Neural progenitor cell (in vitro differentiated cells): ENCODE measurements at regions not wholly inside any gene's neighbourhood (a gene's known extent, or its start where the extent isn't known, plus 50 kb on each side); places are given as distances from the start of the nearest gene placed in this dataset.
A peak's percentile ranks its signal among the peaks of the same experiment; 100 is the strongest.

Source experiments
- DNase-seq: peaks from one replicate; pipeline ENCODE4 v3.0.0-alpha.2; 2016; ENCODE audit warnings: low spot score
- H2AFZ ChIP-seq: fragments of 200-600 bp; sonication (generic); replicated peaks from 2 replicates; pipeline ENCODE4 v1.6.1; 2016; ENCODE audit warnings: antibody characterized with exemption
- H3F3A ChIP-seq: fragments of 200-600 bp; sonication (generic); 2 replicates; pipeline ENCODE4 v1.6.1; 2016; ENCODE audit warnings: antibody characterized with exemption, low read depth
- H3K27ac ChIP-seq: fragments of 200-600 bp; sonication (generic); 2 replicates; pipeline ENCODE4 v1.5.1; 2016; ENCODE audit warnings: mild to moderate bottlenecking
- H3K27me3 ChIP-seq: fragments of 200-600 bp; sonication (generic); 2 replicates; pipeline ENCODE4 v1.6.1; 2016; ENCODE audit warnings: mild to moderate bottlenecking, moderate library complexity
- H3K36me3 ChIP-seq: fragments of 200-600 bp; sonication (generic); 2 replicates; pipeline ENCODE4 v1.5.1; 2016
- H3K4me1 ChIP-seq: fragments of 200-600 bp; sonication (generic); 2 replicates; pipeline ENCODE4 v1.6.1; 2016; ENCODE audit warnings: mixed run types
- H3K4me2 ChIP-seq: fragments of 200-600 bp; sonication (generic); 2 replicates; pipeline ENCODE4 v1.6.1; 2016
- H3K4me3 ChIP-seq: fragments of 200-600 bp; sonication (generic); 2 replicates; pipeline ENCODE4 v1.5.1; 2016
- H3K79me2 ChIP-seq: fragments of 200-600 bp; sonication (generic); 2 replicates; pipeline ENCODE4 v1.6.1; 2016; ENCODE audit warnings: low read depth
- H3K9ac ChIP-seq: fragments of 200-600 bp; sonication (generic); 2 replicates; pipeline ENCODE4 v1.6.1; 2016
- H3K9me3 ChIP-seq: fragments of 200-600 bp; sonication (generic); 2 replicates; pipeline ENCODE4 v1.5.1; 2016; ENCODE audit warnings: low read depth
- H4K20me1 ChIP-seq: fragments of 200-600 bp; sonication (generic); 2 replicates; pipeline ENCODE4 v1.6.1; 2016; ENCODE audit warnings: low read depth
- H3K27ac Mint-ChIP-seq: 3 replicates; pipeline ENCODE4 v1.8.0; 2021; ENCODE audit warnings: mixed read lengths
- H3K27me3 Mint-ChIP-seq: 2 replicates; pipeline ENCODE4 v1.8.0; 2022; ENCODE audit warnings: low read depth, mild to moderate bottlenecking, inconsistent platforms, moderate library complexity, mixed read lengths; ENCODE audit not compliant: insufficient read depth
- H3K36me3 Mint-ChIP-seq: 3 replicates; pipeline ENCODE4 v1.8.0; 2021; ENCODE audit warnings: mixed read lengths
- H3K4me1 Mint-ChIP-seq: 3 replicates; pipeline ENCODE4 v1.8.0; 2021; ENCODE audit warnings: mixed read lengths
- H3K4me3 Mint-ChIP-seq: 3 replicates; pipeline ENCODE4 v1.8.0; 2021; ENCODE audit warnings: mild to moderate bottlenecking, moderate library complexity, mixed read lengths
- H3K9me3 Mint-ChIP-seq: 3 replicates; pipeline ENCODE4 v1.8.0; 2020; ENCODE audit warnings: mixed read lengths
- CTCF ChIP-seq: fragments of 200-600 bp; sonication (generic); IDR thresholded peaks from 2 replicates; pipeline ENCODE4 v1.5.1; 2017; ENCODE audit warnings: antibody characterized with exemption, mild to moderate bottlenecking
- EZH2 ChIP-seq: fragments of 200-600 bp; sonication (generic); IDR thresholded peaks from 2 replicates; pipeline ENCODE4 v1.6.1; 2017; ENCODE audit warnings: antibody characterized with exemption, mild to moderate bottlenecking, moderate library complexity
- EZH2phosphoT487 ChIP-seq: fragments of 200-600 bp; sonication (generic); IDR thresholded peaks from 2 replicates; pipeline ENCODE4 v1.6.1; 2017; ENCODE audit warnings: antibody characterized with exemption

GRCh38 chr15:72861354-72861910, 77.9 kb upstream of the ADPGK start:
- Histone ChIP-seq H3K4me3 (no peak overlapping the region), H2AFZ (no peak overlapping the region), H3K79me2 (no peaks in the 10 kb centered on the region), H3K36me3 (no peaks in the 10 kb centered on the region), H4K20me1 (no peaks in the 10 kb centered on the region), H3K4me1 (no peaks in the 10 kb centered on the region), H3F3A (no peaks in the 10 kb centered on the region), H3K4me2 (no peak overlapping the region), H3K27ac (no peak overlapping the region), H3K9ac (no peak overlapping the region), H3K27me3 (no peaks in the 10 kb centered on the region), H3K9me3 (no peaks in the 10 kb centered on the region)
- no peak for TF ChIP-seq CTCF
- TF ChIP-seq EZH2phosphoT487, result no peak
- no peak for TF ChIP-seq EZH2
- H3K4me3 Mint-ChIP-seq, result no peak overlapping the region
- DNase-seq, result no peak
- H3K27me3 Mint-ChIP-seq, result peaks cover 5% of the 10 kb centered on the region
- no peaks in the 10 kb centered on the region for H3K36me3 Mint-ChIP-seq
- H3K4me1 Mint-ChIP-seq, result peaks cover 12% of the 10 kb centered on the region
- no peak overlapping the region for H3K27ac Mint-ChIP-seq
- peaks cover 3% of the 10 kb centered on the region for H3K9me3 Mint-ChIP-seq

DNA sequence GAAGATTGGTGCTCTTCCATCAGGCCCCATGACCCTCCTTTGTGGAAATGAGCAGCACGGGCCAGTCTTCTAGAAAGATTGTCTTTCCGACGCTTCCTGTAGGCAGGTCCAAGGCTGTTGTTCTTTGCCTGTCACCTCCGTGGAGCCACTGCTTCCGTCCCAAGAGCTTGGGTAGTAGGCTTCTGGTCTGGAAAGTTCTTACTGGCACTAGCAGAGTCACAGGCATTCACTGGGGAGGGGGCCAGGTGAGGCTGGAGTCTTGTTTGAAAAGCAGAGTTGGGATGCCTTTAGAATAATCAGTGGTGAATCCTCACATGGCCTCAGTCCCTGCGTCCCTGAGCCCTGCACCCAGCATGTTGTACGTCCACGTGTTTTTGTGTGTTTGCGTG, 76.2 kb upstream of the ADPGK start:
- no peaks in the 10 kb centered on the region for H3K36me3 ChIP-seq
- no peaks in the 10 kb centered on the region for H3K4me1 ChIP-seq
- H2AFZ ChIP-seq, result no peak overlapping the region
- Mint-ChIP-seq H3K27me3 (peaks cover 3% of the 10 kb centered on the region), H3K36me3 (no peaks in the 10 kb centered on the region), H3K27ac (no peak overlapping the region), H3K4me3 (no peak overlapping the region), H3K4me1 (peaks cover 9% of the 10 kb centered on the region), H3K9me3 (peaks cover 3% of the 10 kb centered on the region)
- DNase-seq, result no peak
- no peak overlapping the region for H3K9ac ChIP-seq
- H4K20me1 ChIP-seq, result no peaks in the 10 kb centered on the region
- no peaks in the 10 kb centered on the region for H3F3A ChIP-seq
- no peaks in the 10 kb centered on the region for H3K9me3 ChIP-seq
- H3K27ac ChIP-seq, result no peak overlapping the region
- no peaks in the 10 kb centered on the region for H3K79me2 ChIP-seq
- no peaks in the 10 kb centered on the region for H3K27me3 ChIP-seq
- H3K4me3 ChIP-seq, result no peak overlapping the region
- no peak overlapping the region for H3K4me2 ChIP-seq
- no peak for TF ChIP-seq CTCF
- TF ChIP-seq EZH2phosphoT487, result no peak

- Histone ChIP-seq H4K20me1 (no peaks in the 10 kb centered on the region), H3K9ac (no peak overlapping the region), H3K27me3 (no peaks in the 10 kb centered on the region), H3K4me2 (no peak overlapping the region), H3K79me2 (no peaks in the 10 kb centered on the region), H2AFZ (peak overlapping the region; percentile 34), H3K4me1 (no peaks in the 10 kb centered on the region), H3K4me3 (no peak overlapping the region), H3F3A (no peaks in the 10 kb centered on the region), H3K27ac (no peak overlapping the region), H3K9me3 (no peaks in the 10 kb centered on the region), H3K36me3 (no peaks in the 10 kb centered on the region)
- no peaks in the 10 kb centered on the region for H3K36me3 Mint-ChIP-seq
- H3K27ac Mint-ChIP-seq, result no peak overlapping the region
- DNase-seq, result no peak
- TF ChIP-seq EZH2, result no peak
- no peak for TF ChIP-seq EZH2phosphoT487
- no peak for TF ChIP-seq CTCF
- no peak overlapping the region for H3K4me3 Mint-ChIP-seq
- H3K27me3 Mint-ChIP-seq, result peaks cover 3% of the 10 kb centered on the region
- H3K9me3 Mint-ChIP-seq, result peaks cover 3% of the 10 kb centered on the region
- H3K4me1 Mint-ChIP-seq, result peaks cover 9% of the 10 kb centered on the region
These were observed 75.6 kb upstream of the ADPGK start for GRCh38 chr15:72859017-72859756.
